KMS-11 (cell line): ENCODE measurements at regions not wholly inside any gene's neighbourhood (a gene's known extent, or its start where the extent isn't known, plus 50 kb on each side); places are given as distances from the start of the nearest gene placed in this dataset.
"Not testable (repeated sequence)": the region's sequence is repeated elsewhere in the genome, so short reads cannot be mapped to it uniquely, and the experiment has no call there.

ENCODE experiments used
- H2AFZ ChIP-seq: fragments of 200-600 bp; sonication (generic); 2 replicates; pipeline ENCODE4 v1.6.1; 2016; ENCODE audit warnings: antibody characterized with exemption, mixed run types, low read depth
- H3K27ac ChIP-seq: fragments of 200-600 bp; sonication (generic); 2 replicates; pipeline ENCODE4 v1.6.1; 2016; ENCODE audit warnings: mild to moderate bottlenecking, mixed run types
- H3K27me3 ChIP-seq: fragments of 200-600 bp; sonication (generic); 2 replicates; pipeline ENCODE4 v1.6.1; 2017; ENCODE audit warnings: mild to moderate bottlenecking, low read depth, mixed run types, moderate library complexity; ENCODE audit not compliant: insufficient read depth
- H3K36me3 ChIP-seq: fragments of 200-600 bp; sonication (generic); 2 replicates; pipeline ENCODE4 v1.6.1; 2017; ENCODE audit warnings: mild to moderate bottlenecking, mixed run types; ENCODE audit not compliant: insufficient read depth
- H3K4me1 ChIP-seq: fragments of 200-600 bp; sonication (generic); 2 replicates; pipeline ENCODE4 v1.6.1; 2016; ENCODE audit warnings: mild to moderate bottlenecking, low read depth, mixed run types; ENCODE audit not compliant: poor library complexity, severe bottlenecking
- H3K4me2 ChIP-seq: fragments of 200-600 bp; sonication (generic); 2 replicates; pipeline ENCODE4 v1.7.0; 2016; ENCODE audit warnings: mild to moderate bottlenecking, mixed run types
- H3K4me3 ChIP-seq: fragments of 200-600 bp; sonication (generic); IDR thresholded peaks from 2 replicates; pipeline ENCODE4 v1.6.1; 2017; ENCODE audit warnings: low read depth, low read length, mixed read lengths; ENCODE audit not compliant: insufficient read depth
- H3K79me2 ChIP-seq: fragments of 200-600 bp; sonication (generic); 2 replicates; pipeline ENCODE4 v1.6.1; 2016; ENCODE audit warnings: low read depth, mixed run types; ENCODE audit not compliant: insufficient read depth
- H3K9ac ChIP-seq: fragments of 200-600 bp; sonication (generic); 2 replicates; pipeline ENCODE4 v1.6.1; 2016; ENCODE audit warnings: mild to moderate bottlenecking, mixed run types
- H4K20me1 ChIP-seq: fragments of 200-600 bp; sonication (generic); 2 replicates; pipeline ENCODE4 v1.6.1; 2016; ENCODE audit warnings: mild to moderate bottlenecking, mixed run types; ENCODE audit not compliant: insufficient read depth
- CTCF ChIP-seq: fragments of 200-600 bp; sonication (generic); conservative IDR thresholded peaks from 2 replicates; pipeline ENCODE4 v1.6.1; 2017; ENCODE audit warnings: low read depth, mild to moderate bottlenecking, antibody characterized with exemption, low read length, moderate library complexity, mixed read lengths

GRCh38 chr4:11072463-11072862, 356.2 kb downstream of the HS3ST1 start:
- H3K4me1 ChIP-seq: no peaks in the 10 kb centered on the region
- TF ChIP-seq CTCF: no peak
- H2AFZ ChIP-seq: no peak overlapping the region
- H3K4me3 ChIP-seq: no peak overlapping the region
- no peak overlapping the region for H3K27ac ChIP-seq
- no peaks in the 10 kb centered on the region for H4K20me1 ChIP-seq
- no peak overlapping the region for H3K4me2 ChIP-seq
- H3K27me3 ChIP-seq: no peaks in the 10 kb centered on the region
- no peaks in the 10 kb centered on the region for H3K36me3 ChIP-seq
- no peaks in the 10 kb centered on the region for H3K79me2 ChIP-seq
- no peak overlapping the region for H3K9ac ChIP-seq

GRCh38 chr4:11070813-11071212, 357.9 kb downstream of the HS3ST1 start:
- no peaks in the 10 kb centered on the region for H3K4me1 ChIP-seq
- no peak overlapping the region for H3K4me3 ChIP-seq
- no peak overlapping the region for H3K4me2 ChIP-seq
- TF ChIP-seq CTCF: no peak
- no peak overlapping the region for H3K9ac ChIP-seq
- no peaks in the 10 kb centered on the region for H3K27me3 ChIP-seq
- no peak overlapping the region for H2AFZ ChIP-seq
- H3K36me3 ChIP-seq: no peaks in the 10 kb centered on the region
- H3K79me2 ChIP-seq: no peaks in the 10 kb centered on the region
- no peaks in the 10 kb centered on the region for H4K20me1 ChIP-seq
- no peak overlapping the region for H3K27ac ChIP-seq

GRCh38 chr4:11069581-11070211, 359.0 kb downstream of the HS3ST1 start:
- Histone ChIP-seq H3K9ac (no peak overlapping the region), H4K20me1 (no peaks in the 10 kb centered on the region), H2AFZ (no peak overlapping the region), H3K4me1 (no peaks in the 10 kb centered on the region), H3K4me2 (no peak overlapping the region), H3K79me2 (no peaks in the 10 kb centered on the region), H3K36me3 (no peaks in the 10 kb centered on the region), H3K27me3 (no peaks in the 10 kb centered on the region), H3K4me3 (no peak overlapping the region), H3K27ac (no peak overlapping the region)
- no peak for TF ChIP-seq CTCF

GRCh38 chr4:11069083-11069482, 359.6 kb downstream of the HS3ST1 start:
- H3K79me2 ChIP-seq: no peaks in the 10 kb centered on the region
- no peak overlapping the region for H3K4me3 ChIP-seq
- H3K4me2 ChIP-seq: no peak overlapping the region
- H4K20me1 ChIP-seq: no peaks in the 10 kb centered on the region
- no peaks in the 10 kb centered on the region for H3K27me3 ChIP-seq
- TF ChIP-seq CTCF: no peak
- H2AFZ ChIP-seq: no peak overlapping the region
- H3K4me1 ChIP-seq: no peaks in the 10 kb centered on the region
- H3K36me3 ChIP-seq: no peaks in the 10 kb centered on the region
- H3K9ac ChIP-seq: no peak overlapping the region
- no peak overlapping the region for H3K27ac ChIP-seq

GRCh38 chr4:11066584-11066983, 362.1 kb downstream of the HS3ST1 start:
- not testable (repeated sequence) for H4K20me1 ChIP-seq, H3K27ac ChIP-seq, H3K27me3 ChIP-seq, H3K79me2 ChIP-seq, H3K4me2 ChIP-seq, H3K4me1 ChIP-seq, H2AFZ ChIP-seq, H3K9ac ChIP-seq, H3K4me3 ChIP-seq, H3K36me3 ChIP-seq

- not testable (repeated sequence) for H2AFZ ChIP-seq, H3K36me3 ChIP-seq, H3K9ac ChIP-seq, H4K20me1 ChIP-seq, H3K27me3 ChIP-seq, H3K4me2 ChIP-seq, H3K27ac ChIP-seq, H3K4me1 ChIP-seq, H3K4me3 ChIP-seq, H3K79me2 ChIP-seq
These were observed 368.1 kb downstream of the HS3ST1 start for GRCh38 chr4:11060637-11061036.

- not testable (repeated sequence) for H3K36me3 ChIP-seq, H3K4me3 ChIP-seq, H4K20me1 ChIP-seq, H3K27me3 ChIP-seq, H3K4me2 ChIP-seq, H3K27ac ChIP-seq, H3K79me2 ChIP-seq, H3K9ac ChIP-seq, H3K4me1 ChIP-seq, H2AFZ ChIP-seq
These were observed 370.4 kb upstream of the CLNK start for GRCh38 chr4:11054937-11055336.
